H54 (cell line): ENCODE measurements at regions not wholly inside any gene's neighbourhood (a gene's known extent, or its start where the extent isn't known, plus 50 kb on each side); places are given as distances from the start of the nearest gene placed in this dataset.

Experiments used
- DNase-seq: peaks from one replicate; pipeline ENCODE4 v3.0.0; 2011; ENCODE audit warnings: low spot score, mixed read lengths; ENCODE audit not compliant: insufficient read length
- FAIRE-seq: peaks from 3 replicates; lab custom pipeline; 2011; peaks lifted over from hg19 to GRCh38; lab: Jason Lieb, UNC
- POLR2A ChIP-seq: IDR thresholded peaks from 2 replicates; pipeline ENCODE4 v1.6.1; 2011; ENCODE audit warnings: low read depth, mild to moderate bottlenecking, low read length

DNA sequence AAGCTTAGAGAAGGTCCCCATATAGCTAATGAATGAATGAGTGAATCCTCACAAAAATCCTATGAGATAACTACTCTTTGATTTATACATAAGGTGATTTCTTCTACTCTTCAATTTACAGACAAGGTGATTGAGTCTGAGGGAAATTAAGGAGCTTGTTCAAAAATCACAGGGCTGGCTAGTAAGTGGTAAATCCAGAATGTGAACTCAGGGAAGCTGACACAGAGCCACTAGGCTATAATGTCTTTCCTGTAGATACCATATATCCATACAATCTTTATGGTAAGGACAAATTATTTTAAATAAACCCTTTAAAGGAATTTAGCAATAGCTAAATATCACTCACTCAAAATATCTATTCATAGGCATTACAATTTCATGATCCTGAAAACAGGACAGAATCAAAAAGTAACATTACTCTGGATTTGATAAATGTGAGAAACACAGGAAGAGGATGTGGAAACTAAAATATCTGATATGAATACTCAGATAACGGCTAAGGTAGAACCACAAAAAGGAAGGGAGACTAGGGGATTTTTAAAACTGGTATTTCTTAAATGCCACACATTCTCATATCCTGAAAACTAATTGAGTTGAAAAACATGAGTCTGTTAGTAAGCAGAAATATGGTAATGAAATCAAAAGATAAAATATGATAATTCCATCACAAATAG lies 108.2 kb downstream of the NBPF12 start:
- DNase-seq (no peak), FAIRE-seq (peak; percentile 94)
- no peak for TF ChIP-seq POLR2A
